M059J (cell line): ENCODE measurements at regions not wholly inside any gene's neighbourhood (a gene's known extent, or its start where the extent isn't known, plus 50 kb on each side); places are given as distances from the start of the nearest gene placed in this dataset.
A peak's percentile ranks its signal among the peaks of the same experiment; 100 is the strongest.

Source experiments
- DNase-seq: peaks from one replicate; pipeline ENCODE4 v3.0.0-alpha.2; 2012; ENCODE audit warnings: low read depth

DNA sequence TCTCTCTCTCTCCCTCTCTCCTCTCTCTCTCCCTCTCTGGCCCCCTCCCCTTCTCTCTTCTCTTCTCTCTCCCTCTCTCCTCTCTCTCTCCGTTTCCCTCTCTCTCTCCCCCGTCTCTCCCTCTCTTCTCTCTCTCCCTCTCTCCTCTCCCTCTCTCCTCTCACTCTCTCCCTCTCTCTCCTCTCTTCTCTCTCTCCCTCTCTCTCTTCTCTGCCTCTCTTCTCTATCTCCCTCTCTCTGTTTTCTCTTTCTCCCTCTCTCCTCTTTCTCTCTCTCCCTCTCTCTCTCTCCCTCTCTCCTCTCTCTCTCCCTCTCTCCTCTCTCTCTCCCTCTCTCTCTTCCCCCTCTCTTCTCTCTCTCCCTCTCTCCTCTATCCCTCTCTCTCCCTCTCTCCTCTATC lies 98.3 kb upstream of the FGF3 start:
- no peak for DNase-seq

DNA sequence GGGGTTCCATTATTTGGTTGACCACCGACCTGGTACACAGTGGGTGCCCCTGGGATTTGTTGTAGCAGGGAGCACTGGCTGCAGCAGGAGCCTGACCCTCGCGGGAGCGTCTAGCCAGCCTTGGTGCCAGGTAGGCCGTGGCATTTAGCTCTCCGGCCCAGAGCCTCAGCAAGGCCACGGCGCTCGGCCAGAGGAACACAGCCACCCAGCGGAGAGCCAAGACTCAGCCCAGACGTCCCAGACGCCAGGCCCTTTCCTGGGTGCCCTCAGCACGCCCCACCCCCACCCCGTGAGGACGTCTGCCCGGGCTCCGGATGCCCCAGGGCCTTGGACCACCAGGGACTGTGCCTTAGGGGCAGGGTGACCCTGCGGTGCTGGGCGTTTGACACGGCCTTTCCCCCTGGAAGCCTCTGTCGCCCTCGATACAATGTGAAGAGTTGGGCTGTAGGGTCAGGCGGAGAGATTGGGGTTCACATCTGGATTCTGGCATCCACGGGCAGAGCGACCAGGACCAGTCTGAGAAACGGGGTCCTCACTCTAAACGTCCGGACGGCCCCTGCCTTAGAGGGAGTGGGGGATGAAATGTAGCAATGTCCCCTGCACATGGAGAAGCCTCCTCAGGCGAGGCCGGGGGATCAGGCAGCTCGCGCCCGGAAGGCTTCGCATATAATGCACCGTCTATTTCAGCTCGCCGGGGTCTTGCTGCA lies 99.2 kb upstream of the FGF3 start:
- no peak for DNase-seq

DNA sequence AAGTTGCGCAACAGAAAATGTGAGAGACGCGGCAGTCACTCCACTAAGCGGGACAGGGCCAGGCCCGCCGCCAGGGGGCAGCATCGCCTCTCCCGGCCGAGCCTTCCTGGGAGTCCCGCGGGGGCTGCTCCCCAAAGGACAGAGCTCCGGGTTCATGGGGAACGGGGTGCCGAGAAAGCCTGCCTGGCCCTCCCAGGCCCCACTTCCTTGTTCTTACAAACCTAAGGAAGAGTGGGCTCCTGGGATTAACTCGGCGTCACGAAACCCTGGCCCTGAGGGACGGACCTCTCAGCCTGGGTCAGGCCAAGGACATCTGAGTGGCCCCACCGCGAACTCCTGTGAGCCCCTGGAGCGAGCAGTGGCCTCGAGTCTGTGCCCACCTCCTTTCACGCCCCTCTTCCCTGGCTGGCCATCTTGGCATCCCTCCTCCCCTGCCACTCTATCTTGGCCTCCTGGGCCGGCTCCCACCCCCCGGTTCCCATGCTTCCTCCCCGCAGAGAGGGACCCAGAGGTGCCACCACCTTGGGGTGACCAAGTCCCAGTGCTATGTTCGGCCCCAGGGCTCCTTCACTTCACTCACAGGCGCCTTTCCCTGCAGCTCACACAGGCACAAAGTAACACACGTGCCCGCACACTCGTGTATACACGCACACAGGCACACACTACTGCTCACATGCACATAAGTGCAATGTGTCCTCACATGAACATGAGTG lies 99.9 kb upstream of the FGF3 start:
- DNase-seq = peak; percentile 51

GRCh38 chr11:69919659-69920344 lies 100.6 kb upstream of the FGF3 start:
- DNase-seq = no peak

- no peak for DNase-seq
Measured at GRCh38 chr11:69920345-69921127, 101.3 kb upstream of the FGF3 start.

DNA sequence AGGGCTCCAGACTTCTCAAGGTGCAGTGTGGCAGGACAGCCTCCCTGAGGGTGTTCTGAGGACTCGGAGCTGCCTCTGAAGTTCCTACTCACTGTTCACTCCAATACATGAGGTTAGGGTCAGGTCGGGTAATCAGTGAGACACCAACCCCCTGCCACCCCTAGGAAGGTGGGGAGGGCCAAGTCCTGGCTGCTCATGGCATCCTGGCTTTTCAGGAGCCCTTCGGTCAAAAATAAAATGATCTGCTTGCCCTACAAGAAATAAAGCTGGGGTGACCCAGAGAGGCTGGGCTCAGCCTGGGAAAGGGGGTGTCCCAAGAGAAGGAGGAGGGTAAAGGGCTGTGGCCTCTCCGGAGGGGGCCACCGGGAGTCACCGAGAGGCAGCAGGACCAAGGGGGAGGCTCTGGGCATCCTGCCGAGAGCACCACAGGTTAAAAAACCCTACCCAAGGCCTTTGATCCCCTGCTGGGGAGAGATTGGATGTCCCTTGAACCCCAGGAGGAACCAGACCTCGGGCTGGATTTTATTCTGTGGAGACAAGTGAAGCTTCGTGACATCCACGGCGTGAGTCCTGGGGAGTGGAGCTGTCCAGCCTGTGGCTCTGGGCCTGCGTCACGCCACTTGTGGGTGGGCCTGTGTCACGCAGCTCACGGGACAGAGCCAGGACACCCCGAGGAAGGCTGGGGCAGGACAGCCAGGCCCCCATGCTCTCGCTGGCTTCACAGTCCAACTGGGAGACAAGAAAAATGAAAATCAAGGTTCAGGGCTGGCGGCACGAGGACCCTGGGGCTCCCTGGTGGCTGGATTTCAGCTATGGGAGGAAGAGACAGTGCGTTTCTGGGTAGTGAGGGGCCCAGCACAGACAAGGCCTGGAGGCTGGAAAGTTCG lies 102.2 kb upstream of the FGF3 start:
- no peak for DNase-seq

DNA sequence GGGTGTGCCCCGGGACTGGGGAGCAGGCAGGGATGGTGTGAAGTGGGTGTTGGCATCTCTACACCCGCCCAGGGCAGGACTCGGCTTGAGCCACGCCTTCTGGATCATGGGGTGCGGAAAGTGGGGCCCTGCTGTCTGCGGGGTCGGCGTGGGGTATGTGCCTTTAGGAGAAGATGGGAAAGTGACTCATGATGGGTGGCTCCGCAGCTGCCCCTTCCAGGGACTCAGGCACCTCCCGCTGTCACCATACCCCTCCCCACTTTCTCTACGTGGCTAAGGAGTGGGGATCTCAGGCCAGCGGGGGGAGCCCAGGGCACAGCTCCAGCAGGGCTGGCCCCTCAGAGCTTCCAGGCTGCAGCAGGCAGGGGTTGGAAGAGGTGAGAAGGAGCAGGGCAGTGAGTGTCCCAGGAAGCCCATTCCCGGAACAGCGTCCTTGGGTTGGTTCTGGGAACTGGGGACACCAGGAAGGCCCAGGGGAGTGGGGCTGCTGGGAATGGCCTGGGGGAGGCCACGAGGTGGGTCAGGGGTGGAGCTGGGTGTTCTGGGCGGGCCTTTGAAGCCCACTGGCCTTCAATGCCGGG lies 102.9 kb upstream of the FGF3 start:
- no peak for DNase-seq

DNA sequence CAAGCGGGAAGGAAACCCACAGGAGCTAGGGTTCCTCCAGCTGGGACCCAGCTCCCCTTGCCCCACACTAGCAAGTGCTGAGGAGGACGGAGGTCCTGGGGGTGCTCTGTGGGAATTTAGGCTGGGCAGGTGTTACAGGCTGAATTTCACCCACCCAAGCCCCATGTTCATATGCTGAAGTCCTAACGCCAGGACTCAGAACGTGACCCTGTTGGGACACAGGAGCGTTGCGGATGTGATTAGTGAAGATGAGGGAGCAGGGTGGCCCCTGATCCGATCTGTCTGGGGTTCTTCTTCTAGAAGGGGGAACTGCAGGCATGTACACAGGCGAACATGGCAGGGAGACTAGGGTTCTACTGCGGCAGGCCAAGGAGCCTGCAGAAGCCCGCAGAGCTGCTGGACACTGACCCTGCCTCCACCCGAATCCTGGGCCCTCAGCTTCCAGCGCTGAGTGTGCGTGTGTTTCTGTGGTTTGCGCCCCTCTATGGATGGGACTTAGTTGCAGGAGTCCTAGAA lies 103.4 kb upstream of the FGF3 start:
- no peak for DNase-seq

DNA sequence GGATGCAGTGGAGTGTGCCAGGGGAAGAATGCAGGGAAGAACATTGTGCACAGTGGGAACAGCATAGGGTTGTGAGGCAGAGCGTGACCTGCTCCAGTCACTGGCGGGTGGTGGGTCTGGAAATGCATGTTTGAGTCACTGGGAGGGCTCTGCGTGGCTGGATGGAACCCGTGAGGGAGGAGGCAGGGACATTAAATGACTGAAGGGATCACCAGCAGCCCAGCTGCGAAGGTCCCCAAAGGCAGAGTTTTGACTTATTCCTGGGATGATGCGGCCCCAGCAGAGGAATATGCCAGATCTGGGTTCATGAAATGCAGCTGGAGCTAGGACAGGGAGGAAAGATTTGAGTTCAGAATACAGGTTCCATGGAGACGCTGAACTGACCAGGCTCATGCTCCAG lies 104.0 kb upstream of the FGF3 start:
- DNase-seq = no peak

- no peak for DNase-seq
Measured at GRCh38 chr11:69923641-69924307, 104.6 kb upstream of the FGF3 start.

GRCh38 chr11:69924308-69925161 lies 105.3 kb upstream of the FGF3 start:
- no peak for DNase-seq

DNA sequence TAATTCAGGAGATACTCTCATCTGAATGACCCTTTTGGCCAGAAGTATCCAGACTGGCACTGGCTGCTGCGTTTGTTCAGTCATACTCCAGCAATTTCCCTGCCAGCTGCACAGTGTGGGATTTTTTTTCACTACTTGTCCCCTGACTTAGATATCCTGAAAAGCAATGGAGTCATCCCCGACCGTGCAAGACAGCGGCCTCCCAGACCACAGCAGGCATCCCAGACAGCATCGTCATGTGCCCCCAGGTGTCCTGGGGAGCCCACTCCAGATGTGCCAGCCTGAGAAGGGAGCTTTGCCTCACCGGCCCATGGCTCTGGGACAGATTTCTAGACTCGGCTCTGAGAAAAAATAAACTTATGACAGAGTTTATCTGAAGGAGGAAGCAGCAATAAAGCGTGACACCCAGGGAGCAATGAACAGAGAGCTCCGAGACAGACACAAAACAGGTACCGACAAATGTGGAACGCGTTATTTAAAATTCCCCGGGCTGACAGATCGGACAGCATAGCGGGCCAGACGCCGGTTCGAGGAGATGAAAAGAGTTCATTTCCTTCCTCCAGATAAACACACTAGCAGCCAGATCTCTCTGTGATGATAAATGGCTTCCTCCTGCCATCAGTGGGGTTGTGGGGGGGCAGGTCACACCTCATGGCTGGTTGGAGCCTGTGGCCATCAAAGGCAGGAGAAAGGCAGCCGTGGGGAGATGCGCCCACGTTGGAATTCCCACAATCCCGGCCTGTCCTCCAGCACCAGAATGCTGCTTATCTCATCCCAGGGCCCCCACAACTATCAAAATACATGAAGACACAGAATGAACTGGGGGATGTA lies 106.4 kb upstream of the FGF3 start:
- no peak for DNase-seq

- DNase-seq = no peak
Measured at GRCh38 chr11:69926376-69927050, 107.3 kb upstream of the FGF3 start.

GRCh38 chr11:69928121-69928520 lies 108.9 kb upstream of the FGF3 start:
- no peak for DNase-seq

DNA sequence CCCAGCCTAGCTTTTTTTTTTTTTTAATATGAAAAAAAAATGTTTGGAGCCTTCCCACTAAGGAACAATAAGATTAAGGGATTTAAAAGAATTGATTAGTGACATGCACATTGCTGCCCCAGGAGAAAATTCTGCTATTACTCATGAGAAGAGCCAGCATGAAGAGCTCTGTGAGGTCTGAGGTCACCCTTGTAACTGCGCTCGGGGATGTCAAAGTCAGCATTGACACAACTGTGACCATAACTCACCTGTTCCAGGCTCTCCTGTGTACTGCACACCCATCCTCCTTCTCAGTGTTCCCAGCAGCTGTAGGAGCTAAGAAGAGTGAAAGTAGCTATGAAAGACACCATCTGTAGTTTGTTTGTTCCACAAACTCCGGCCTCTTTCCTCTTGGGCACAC lies 109.8 kb upstream of the FGF3 start:
- DNase-seq = no peak

DNA sequence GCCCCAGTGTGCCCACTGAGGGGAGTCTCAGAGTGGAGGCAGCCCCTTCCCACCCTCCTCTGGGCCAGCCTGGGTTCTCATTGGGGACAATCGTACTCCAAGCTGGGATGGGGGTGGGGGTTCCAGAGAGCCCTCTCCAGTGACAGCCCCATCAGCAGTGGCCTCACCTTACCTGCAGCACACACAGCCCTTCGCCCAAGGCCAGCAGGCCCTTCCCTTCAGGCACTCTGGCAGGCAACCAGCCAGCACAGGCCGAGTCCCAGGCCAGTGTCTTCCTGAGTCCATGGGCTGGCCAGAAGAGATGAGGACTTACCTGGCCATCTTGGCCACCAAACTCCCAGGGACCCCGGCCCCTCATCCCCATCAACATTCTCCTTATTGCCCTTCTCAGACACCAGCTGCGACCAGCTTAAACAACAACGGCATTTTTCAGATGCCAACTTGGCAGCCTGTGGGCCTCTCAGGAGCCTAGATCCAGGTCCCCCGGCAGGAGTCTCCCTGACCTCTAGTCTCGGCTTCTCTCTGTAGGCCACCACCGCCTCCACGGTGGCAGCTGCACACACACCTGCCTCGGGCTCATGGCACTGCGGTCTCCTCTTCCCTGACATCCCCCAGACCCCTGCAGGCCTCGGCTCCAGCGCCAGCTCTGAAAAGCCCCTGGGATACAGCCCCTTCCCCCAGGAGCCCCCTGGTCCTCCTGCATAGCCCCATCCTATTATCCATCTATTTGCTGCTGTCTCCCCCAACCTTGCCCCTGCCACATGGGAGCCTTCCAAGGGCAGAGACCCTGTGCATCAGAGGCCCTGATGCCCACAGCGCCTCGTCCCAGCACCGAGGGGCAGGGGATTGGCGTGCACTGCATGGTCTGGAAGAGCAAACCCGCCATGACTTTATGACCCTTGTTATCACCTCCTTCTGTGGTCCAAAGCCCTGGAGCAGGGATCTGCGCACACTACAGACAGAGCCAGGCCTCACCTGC lies 111.2 kb upstream of the FGF3 start:
- no peak for DNase-seq
